Astrocyte of the spinal cord (primary cell): ENCODE measurements at regions not wholly inside any gene's neighbourhood (a gene's known extent, or its start where the extent isn't known, plus 50 kb on each side); places are given as distances from the start of the nearest gene placed in this dataset.

Experiments
- DNase-seq: peaks from one replicate; pipeline ENCODE4 v3.0.0; 2011; ENCODE audit warnings: low read depth, low spot score
- H3K4me3 ChIP-seq: 2 replicates; pipeline ENCODE4 v1.5.1; 2011; ENCODE audit warnings: low read depth, mild to moderate bottlenecking, low read length, moderate library complexity
- CTCF ChIP-seq: IDR thresholded peaks from 2 replicates; pipeline ENCODE4 v1.5.1; 2012; ENCODE audit warnings: low read depth, mild to moderate bottlenecking, low read length, inconsistent platforms
- in situ Hi-C: cut with HindIII; loops from 2 replicates; pipeline ENCODE4 v1.10.0; 2017; ENCODE audit warnings: low sequenced_read_pairs

- in situ Hi-C loops, result no loop called here
- DNase-seq, result no peak
- H3K4me3 ChIP-seq, result no peak overlapping the region
- no peak for TF ChIP-seq CTCF
These were observed 498.7 kb downstream of the BCL11A start for GRCh38 chr2:60054571-60055340.

GRCh38 chr2:60053791-60054190 lies 499.7 kb downstream of the BCL11A start:
- H3K4me3 ChIP-seq, result no peak overlapping the region
- in situ Hi-C loops, result no loop called here
- no peak for TF ChIP-seq CTCF
- DNase-seq, result no peak

- in situ Hi-C loops, result no loop called here
- no peak overlapping the region for H3K4me3 ChIP-seq
- no peak for DNase-seq
- TF ChIP-seq CTCF, result no peak
These were observed 500.9 kb downstream of the BCL11A start for GRCh38 chr2:60052601-60053000.

DNA sequence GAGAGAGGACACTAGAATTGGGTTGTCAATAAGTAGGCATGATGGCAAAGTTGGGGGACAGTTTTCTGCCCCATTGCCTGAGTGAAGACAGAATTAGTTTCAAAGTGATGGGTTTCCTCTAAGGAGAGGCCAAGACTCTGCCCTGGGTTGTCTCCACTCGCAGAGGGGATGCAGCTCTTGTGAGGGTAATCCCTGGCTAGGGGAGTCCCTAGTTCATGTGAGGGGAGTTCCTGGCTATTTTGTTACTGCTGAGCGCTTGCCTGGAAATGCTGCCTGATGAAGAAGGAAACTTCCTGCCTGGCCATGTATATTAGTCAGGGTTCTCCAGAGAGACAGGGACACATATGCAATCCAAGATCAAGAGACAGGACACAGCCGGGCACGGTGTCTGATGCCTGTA lies 501.5 kb downstream of the BCL11A start:
- in situ Hi-C loops, result no loop called here
- no peak for DNase-seq
- no peak for TF ChIP-seq CTCF
- no peak overlapping the region for H3K4me3 ChIP-seq

DNA sequence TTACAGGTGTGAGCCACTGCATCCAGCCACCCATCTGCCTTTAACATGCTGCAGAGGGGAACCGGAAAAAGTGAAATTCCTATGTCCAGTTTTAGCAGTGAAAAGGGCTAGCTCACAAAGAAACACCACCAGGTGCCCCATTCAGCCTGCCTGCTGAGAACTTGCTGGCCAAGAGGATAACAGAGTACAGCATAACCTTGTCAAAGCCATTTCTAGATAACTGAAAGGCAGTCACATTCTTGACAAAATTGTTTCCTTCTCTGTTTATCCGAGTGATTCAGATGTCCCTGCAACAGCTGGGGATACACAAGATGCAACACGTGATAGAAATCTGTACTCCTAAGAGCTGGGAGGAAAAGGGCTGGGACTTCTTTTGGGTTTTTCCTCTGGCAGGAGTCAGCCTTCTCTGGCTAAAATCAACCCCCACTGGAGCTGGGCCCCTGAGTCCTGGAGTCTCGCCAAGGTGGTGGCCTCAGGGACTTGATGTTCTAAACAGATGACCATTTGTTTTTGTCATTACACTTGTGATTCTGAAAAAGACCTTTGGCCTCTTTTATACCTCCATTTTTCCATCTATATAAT lies 505.4 kb downstream of the BCL11A start:
- no peak overlapping the region for H3K4me3 ChIP-seq
- DNase-seq, result no peak
- TF ChIP-seq CTCF, result no peak
- in situ Hi-C loops, result no loop called here

GRCh38 chr2:60047347-60047746 lies 506.1 kb downstream of the BCL11A start:
- TF ChIP-seq CTCF, result no peak
- in situ Hi-C loops, result no loop called here
- no peak overlapping the region for H3K4me3 ChIP-seq
- no peak for DNase-seq
